ENCODE measurements at regions not wholly inside any gene's neighbourhood (a gene's known extent, or its start where the extent isn't known, plus 50 kb on each side); places are given as distances from the start of the nearest gene placed in this dataset.
A peak's percentile ranks its signal among the peaks of the same experiment; 100 is the strongest.

GRCh38 chr4:3818371-3818770, 52.2 kb downstream of the ADRA2C start:
- DNase-seq: no peak

GRCh38 chr4:3819210-3819919, 53.2 kb downstream of the ADRA2C start:
- DNase-seq: no peak

GRCh38 chr4:3820016-3820805, 54.0 kb downstream of the ADRA2C start:
- no peak for DNase-seq

GRCh38 chr4:3820806-3821579, 54.8 kb downstream of the ADRA2C start:
- no peak for DNase-seq

GRCh38 chr4:3821580-3822229, 55.5 kb downstream of the ADRA2C start:
- no peak for DNase-seq

- DNase-seq: no peak
Observed at GRCh38 chr4:3822230-3822947, 56.2 kb downstream of the ADRA2C start.

GRCh38 chr4:3823496-3824341, 57.5 kb downstream of the ADRA2C start:
- DNase-seq: no peak

- no peak for DNase-seq
Observed at GRCh38 chr4:3824521-3825270, 58.5 kb downstream of the ADRA2C start.

GRCh38 chr4:3825530-3825929, 59.3 kb downstream of the ADRA2C start:
- no peak for DNase-seq

GRCh38 chr4:3826247-3827172, 60.3 kb downstream of the ADRA2C start:
- DNase-seq: no peak

- DNase-seq: peak; percentile 75
Observed at GRCh38 chr4:3827616-3828492, 61.7 kb downstream of the ADRA2C start.

- no peak for DNase-seq
Observed at GRCh38 chr4:3828546-3828945, 62.4 kb downstream of the ADRA2C start.

GRCh38 chr4:3829211-3829955, 63.2 kb downstream of the ADRA2C start:
- no peak for DNase-seq

- DNase-seq: no peak
Observed at GRCh38 chr4:3829956-3830773, 64.0 kb downstream of the ADRA2C start.

GRCh38 chr4:3830774-3831528, 64.8 kb downstream of the ADRA2C start:
- no peak for DNase-seq

Data from left hindlimb (tissue), 1 donor.